SK-N-SH treated with all-trans-retinoic acid at 6 μM for 48 hours (cell line): ENCODE measurements at regions not wholly inside any gene's neighbourhood (a gene's known extent, or its start where the extent isn't known, plus 50 kb on each side); places are given as distances from the start of the nearest gene placed in this dataset.

Experiments
- ARNTL ChIP-seq: fragments of 450-650 bp; formaldehyde crosslinking; IDR thresholded peaks from 2 replicates; pipeline ENCODE4 v1.5.0; 2020; ENCODE audit warnings: low read depth, mild to moderate bottlenecking, moderate library complexity, borderline replicate concordance
- ESRRG ChIP-seq: fragments of 250-450 bp; sonication (Bioruptor Pico); IDR thresholded peaks from 2 replicates; pipeline ENCODE4 v1.6.1; 2021; ENCODE audit warnings: mild to moderate bottlenecking
- GLIS3 ChIP-seq: fragments of 250-450 bp; sonication (Bioruptor Pico); IDR thresholded peaks from 2 replicates; pipeline ENCODE4 v1.5.0; 2020; ENCODE audit warnings: mild to moderate bottlenecking, moderate library complexity
- OSR1 ChIP-seq: fragments of 250-450 bp; sonication (Bioruptor Pico); IDR thresholded peaks from 2 replicates; pipeline ENCODE4 v1.8.0; 2022; ENCODE audit warnings: moderate library complexity, mild to moderate bottlenecking, inconsistent platforms
- RARB ChIP-seq: fragments of 250-450 bp; sonication (Bioruptor Pico); IDR thresholded peaks from 2 replicates; pipeline ENCODE4 v1.8.0; 2021; ENCODE audit warnings: mild to moderate bottlenecking, moderate library complexity
- ZFP3 ChIP-seq: fragments of 250-450 bp; sonication (Bioruptor Pico); IDR thresholded peaks from 2 replicates; pipeline ENCODE4 v1.5.0; 2020; ENCODE audit warnings: mild to moderate bottlenecking, moderate library complexity
- ZFP30 ChIP-seq: fragments of 450-650 bp; formaldehyde crosslinking; IDR thresholded peaks from 2 replicates; pipeline ENCODE4 v1.5.0; 2022; ENCODE audit warnings: mild to moderate bottlenecking, moderate library complexity
- TF ChIP-seq, protein P1 (sequence below): fragments of 250-450 bp; sonication (Bioruptor Pico); IDR thresholded peaks from 2 replicates; pipeline ENCODE4 v1.8.0; 2020; ENCODE audit warnings: mild to moderate bottlenecking, moderate library complexity, borderline replicate concordance
- TF ChIP-seq, protein P2 (sequence below): fragments of 250-450 bp; sonication (Bioruptor Pico); IDR thresholded peaks from 2 replicates; pipeline ENCODE4 v1.5.1; 2021; ENCODE audit warnings: mild to moderate bottlenecking, moderate library complexity

DNA sequence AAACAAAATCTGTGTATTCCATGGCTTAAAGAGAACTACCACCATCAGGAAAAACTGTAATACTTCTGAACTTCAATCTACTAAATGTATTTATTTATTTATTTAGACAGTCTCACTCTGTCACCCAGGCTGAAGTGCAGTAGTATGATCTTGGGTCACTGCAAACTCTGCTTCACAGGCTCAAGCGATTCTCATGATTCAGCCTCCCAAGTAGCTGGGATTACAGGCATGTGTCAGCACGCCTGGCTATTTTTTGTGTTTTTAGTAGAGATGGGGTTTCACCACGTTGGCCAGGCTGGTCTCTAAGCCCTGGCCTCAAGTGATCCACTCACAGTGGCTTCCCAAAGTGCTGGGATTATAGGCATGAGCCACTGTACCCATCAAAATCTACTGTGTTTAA is 202.3 kb upstream of the POU1F1 start:
- TF ChIP-seq, protein P1, sequence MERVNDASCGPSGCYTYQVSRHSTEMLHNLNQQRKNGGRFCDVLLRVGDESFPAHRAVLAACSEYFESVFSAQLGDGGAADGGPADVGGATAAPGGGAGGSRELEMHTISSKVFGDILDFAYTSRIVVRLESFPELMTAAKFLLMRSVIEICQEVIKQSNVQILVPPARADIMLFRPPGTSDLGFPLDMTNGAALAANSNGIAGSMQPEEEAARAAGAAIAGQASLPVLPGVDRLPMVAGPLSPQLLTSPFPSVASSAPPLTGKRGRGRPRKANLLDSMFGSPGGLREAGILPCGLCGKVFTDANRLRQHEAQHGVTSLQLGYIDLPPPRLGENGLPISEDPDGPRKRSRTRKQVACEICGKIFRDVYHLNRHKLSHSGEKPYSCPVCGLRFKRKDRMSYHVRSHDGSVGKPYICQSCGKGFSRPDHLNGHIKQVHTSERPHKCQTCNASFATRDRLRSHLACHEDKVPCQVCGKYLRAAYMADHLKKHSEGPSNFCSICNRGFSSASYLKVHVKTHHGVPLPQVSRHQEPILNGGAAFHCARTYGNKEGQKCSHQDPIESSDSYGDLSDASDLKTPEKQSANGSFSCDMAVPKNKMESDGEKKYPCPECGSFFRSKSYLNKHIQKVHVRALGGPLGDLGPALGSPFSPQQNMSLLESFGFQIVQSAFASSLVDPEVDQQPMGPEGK (CRISPR knock-in tag), result no peak
- TF ChIP-seq ARNTL (no peak), GLIS3 (CRISPR knock-in tag) (no peak), OSR1 (no peak), ESRRG (CRISPR knock-in tag) (no peak), ZFP3 (CRISPR knock-in tag) (no peak), RARB (CRISPR knock-in tag) (no peak), ZFP30 (CRISPR knock-in tag) (no peak)
- TF ChIP-seq, protein P2, sequence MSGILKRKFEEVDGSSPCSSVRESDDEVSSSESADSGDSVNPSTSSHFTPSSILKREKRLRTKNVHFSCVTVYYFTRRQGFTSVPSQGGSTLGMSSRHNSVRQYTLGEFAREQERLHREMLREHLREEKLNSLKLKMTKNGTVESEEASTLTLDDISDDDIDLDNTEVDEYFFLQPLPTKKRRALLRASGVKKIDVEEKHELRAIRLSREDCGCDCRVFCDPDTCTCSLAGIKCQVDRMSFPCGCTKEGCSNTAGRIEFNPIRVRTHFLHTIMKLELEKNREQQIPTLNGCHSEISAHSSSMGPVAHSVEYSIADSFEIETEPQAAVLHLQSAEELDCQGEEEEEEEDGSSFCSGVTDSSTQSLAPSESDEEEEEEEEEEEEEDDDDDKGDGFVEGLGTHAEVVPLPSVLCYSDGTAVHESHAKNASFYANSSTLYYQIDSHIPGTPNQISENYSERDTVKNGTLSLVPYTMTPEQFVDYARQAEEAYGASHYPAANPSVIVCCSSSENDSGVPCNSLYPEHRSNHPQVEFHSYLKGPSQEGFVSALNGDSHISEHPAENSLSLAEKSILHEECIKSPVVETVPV (CRISPR knock-in tag), result no peak
